GF-D8 (cell line): ENCODE measurements at regions not wholly inside any gene's neighbourhood (a gene's known extent, or its start where the extent isn't known, plus 50 kb on each side); places are given as distances from the start of the nearest gene placed in this dataset.

Experiments used
- DNase-seq: peaks from one replicate; lab custom pipeline; 2025; lab: John Stamatoyannopoulos, UW

- DNase-seq: no peak
Measured at GRCh38 chr5:167969998-167970397, 321.4 kb upstream of the WWC1 start.

GRCh38 chr5:167971706-167972105 lies 319.7 kb upstream of the WWC1 start:
- no peak for DNase-seq

GRCh38 chr5:167973126-167973525 lies 318.3 kb upstream of the WWC1 start:
- no peak for DNase-seq

- DNase-seq: no peak
Measured at GRCh38 chr5:167984951-167985350, 306.5 kb upstream of the WWC1 start.

GRCh38 chr5:167985373-167985772 lies 306.1 kb upstream of the WWC1 start:
- no peak for DNase-seq

- no peak for DNase-seq
Measured at GRCh38 chr5:167987490-167988280, 303.8 kb upstream of the WWC1 start.

GRCh38 chr5:167992868-167993267 lies 298.6 kb upstream of the WWC1 start:
- no peak for DNase-seq

GRCh38 chr5:167993771-167994170 lies 297.7 kb upstream of the WWC1 start:
- DNase-seq: no peak

- no peak for DNase-seq
Measured at GRCh38 chr5:167995844-167996425, 295.5 kb upstream of the WWC1 start.

GRCh38 chr5:167998148-167998767 lies 293.2 kb upstream of the WWC1 start:
- no peak for DNase-seq

GRCh38 chr5:167999182-167999581 lies 292.3 kb upstream of the WWC1 start:
- DNase-seq: no peak

- no peak for DNase-seq
Measured at GRCh38 chr5:168001318-168001717, 290.1 kb upstream of the WWC1 start.

GRCh38 chr5:168002116-168002515 lies 289.3 kb upstream of the WWC1 start:
- no peak for DNase-seq

GRCh38 chr5:168005093-168005492 lies 286.4 kb upstream of the WWC1 start:
- DNase-seq: no peak

GRCh38 chr5:168005936-168006335 lies 285.5 kb upstream of the WWC1 start:
- DNase-seq: no peak

GRCh38 chr5:168006456-168007130 lies 284.9 kb upstream of the WWC1 start:
- DNase-seq: no peak

GRCh38 chr5:168007286-168007685 lies 284.2 kb upstream of the WWC1 start:
- DNase-seq: no peak

GRCh38 chr5:168008555-168008954 lies 282.9 kb upstream of the WWC1 start:
- DNase-seq: no peak

- no peak for DNase-seq
Measured at GRCh38 chr5:168011096-168011495, 280.3 kb upstream of the WWC1 start.

GRCh38 chr5:168012006-168012405 lies 279.4 kb upstream of the WWC1 start:
- DNase-seq: no peak

GRCh38 chr5:168013546-168013945 lies 277.9 kb upstream of the WWC1 start:
- no peak for DNase-seq

GRCh38 chr5:168014433-168015123 lies 276.9 kb upstream of the WWC1 start:
- no peak for DNase-seq
